Small intestine (tissue), 7 donors: ENCODE measurements at regions not wholly inside any gene's neighbourhood (a gene's known extent, or its start where the extent isn't known, plus 50 kb on each side); places are given as distances from the start of the nearest gene placed in this dataset.

Source experiments
- DNase-seq, 2 donors: peaks; one replicate each; pipeline versions ENCODE4 v3.0.0 to v3.0.0-alpha.2; 2013
- FAIRE-seq: peaks from 2 replicates; lab custom pipeline; 2012; peaks lifted over from hg19 to GRCh38; lab: Jason Lieb, UNC
- H3K27ac ChIP-seq, 3 donors: one replicate each; pipeline ENCODE4 v1.5.1; 2013; ENCODE audit warnings: low read length in 2 of 3, mild to moderate bottlenecking in 2 of 3, control low read depth in 1 of 3, inconsistent platforms in 1 of 3, low read depth in 1 of 3, moderate library complexity in 1 of 3
- H3K27me3 ChIP-seq, 3 donors: one replicate each; pipeline ENCODE4 v1.6.1; 2013; ENCODE audit warnings: low read length in 3 of 3, inconsistent platforms in 1 of 3; ENCODE audit not compliant: control insufficient read depth in 3 of 3, insufficient read depth in 3 of 3
- H3K36me3 ChIP-seq, 3 donors: one replicate each; pipeline ENCODE4 v1.6.1; 2013; ENCODE audit warnings: low read length in 3 of 3, inconsistent platforms in 1 of 3, low read depth in 1 of 3, mild to moderate bottlenecking in 1 of 3, moderate library complexity in 1 of 3; ENCODE audit not compliant: control insufficient read depth in 3 of 3, insufficient read depth in 2 of 3
- H3K4me1 ChIP-seq, 3 donors: one replicate each; pipeline ENCODE4 v1.6.1; 2013; ENCODE audit warnings: low read length in 2 of 3, inconsistent platforms in 1 of 3, low read depth in 1 of 3, mild to moderate bottlenecking in 1 of 3, moderate library complexity in 1 of 3; ENCODE audit not compliant: control insufficient read depth in 3 of 3, insufficient read depth in 2 of 3
- H3K4me3 ChIP-seq, 3 donors: one replicate each; pipeline ENCODE4 v1.5.1; 2013; ENCODE audit warnings: low read length in 3 of 3, control low read depth in 1 of 3, inconsistent platforms in 1 of 3, low read depth in 1 of 3, mild to moderate bottlenecking in 1 of 3, moderate library complexity in 1 of 3
- H3K9me3 ChIP-seq, 2 donors: one replicate each; pipeline ENCODE4 v1.6.1; 2013; ENCODE audit warnings: low read depth in 1 of 2, low read length in 1 of 2; ENCODE audit not compliant: control insufficient read depth in 2 of 2, insufficient read depth in 1 of 2
- WGBS, 3 donors: extraction: QIAGEN DNeasy Blood & Tissue Kit; methylation state at CpG; one replicate each; pipeline ENCODE4 v1.1.7; 2013; 5-methylcytosine and 5-hydroxymethylcytosine counted together
- donor health status: healthy with polysubstance abuse.
- donor health status: control.
- donor health status: control.
- donor health status: Bipolar disorder and iron deficiency.
- donor health status: healthy.

DNA sequence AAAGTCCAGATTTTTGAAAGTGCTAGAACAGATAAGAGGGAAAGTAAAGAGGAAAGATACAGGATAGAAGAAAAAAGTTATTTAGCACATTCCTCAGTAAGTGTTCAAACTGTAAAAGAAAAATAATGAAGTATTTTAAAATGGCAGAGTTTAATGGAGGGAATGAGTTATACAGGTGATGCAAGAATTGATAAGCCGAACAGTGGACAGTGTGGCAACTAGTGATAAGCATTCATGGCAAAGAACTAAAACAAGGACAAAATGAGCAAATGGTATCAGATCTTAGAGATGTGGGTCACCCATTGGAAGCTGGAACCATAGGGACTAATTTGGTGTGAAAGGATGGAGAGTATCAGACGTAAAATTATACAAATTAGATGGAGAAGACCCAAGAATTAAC, 622.9 kb upstream of the SGO1 start:
- Histone ChIP-seq H3K4me3 (no peak overlapping the region), H3K36me3 (no peaks in the 10 kb centered on the region), H3K27ac (no peak overlapping the region), H3K9me3 (no peaks in the 10 kb centered on the region), H3K4me1 (no peaks in the 10 kb centered on the region), H3K27me3 (no peaks in the 10 kb centered on the region)
- DNase-seq (no peak), FAIRE-seq (no peak)
- 88 to 92% (median 89%) methylated on average over 2 of the region's 2 CpGs for WGBS, 3 donors

- no peak for FAIRE-seq
- WGBS, 3 donors, result 38 to 51% (median 45%) methylated on average over 1 of the region's 1 CpG
- H3K9me3 ChIP-seq, result peaks cover 0 to 2% of the 10 kb centered on the region in 2 donors
Observed at GRCh38 chr3:20798666-20799065, 612.7 kb upstream of the SGO1 start.

DNA sequence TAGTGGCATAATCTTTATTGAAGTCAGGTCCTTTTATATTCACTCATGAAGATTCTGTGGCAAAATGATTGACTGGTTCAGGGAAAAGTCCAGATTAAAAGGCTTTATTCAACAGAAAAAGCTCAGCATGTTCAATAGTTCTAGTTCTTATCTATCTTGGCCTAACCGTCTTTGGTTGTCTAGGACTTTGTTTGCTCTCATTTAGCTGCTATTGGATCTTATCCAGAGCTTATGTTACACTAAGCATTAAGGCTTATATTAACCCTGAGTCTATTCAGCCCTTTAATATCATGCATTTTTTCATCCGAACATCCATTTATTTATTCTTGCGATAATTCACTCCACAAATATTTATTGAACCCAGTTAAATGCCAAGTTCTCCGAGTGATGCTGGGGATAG, 601.0 kb upstream of the SGO1 start:
- no peaks in the 10 kb centered on the region for H3K36me3 ChIP-seq

More at GRCh38 chr3:20798666-20799065, 612.7 kb upstream of the SGO1 start:
- H3K4me1 ChIP-seq, result no peaks in the 10 kb centered on the region
- no peaks in the 10 kb centered on the region for H3K27me3 ChIP-seq
- no peak overlapping the region for H3K4me3 ChIP-seq
- H3K36me3 ChIP-seq, result no peaks in the 10 kb centered on the region
- no peak overlapping the region for H3K27ac ChIP-seq
- no peak for DNase-seq

DNA sequence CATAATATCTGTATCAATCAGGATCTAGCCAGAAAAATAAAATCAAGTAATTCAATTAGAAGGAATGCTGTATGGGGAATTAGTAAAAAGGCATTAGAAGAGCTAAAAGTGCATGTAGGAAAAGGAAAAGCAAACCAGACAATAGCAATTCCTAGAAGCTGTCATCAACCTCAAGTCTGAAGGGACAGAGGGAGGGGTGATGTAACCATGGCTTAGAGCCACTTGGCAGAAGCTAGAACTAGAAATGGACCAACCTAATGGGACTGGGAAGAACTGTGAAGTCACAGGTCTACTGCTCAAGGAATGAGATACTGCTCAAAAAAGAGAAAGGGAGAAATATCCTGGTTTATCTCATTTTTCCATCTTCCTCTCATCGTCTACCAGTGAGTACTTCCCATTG, 590.7 kb upstream of the SGO1 start:
- FAIRE-seq, result no peak
- no peaks in the 10 kb centered on the region for H3K27me3 ChIP-seq
- no peaks in the 10 kb centered on the region for H3K4me1 ChIP-seq
- DNase-seq, result no peak
- no peak overlapping the region for H3K27ac ChIP-seq
- H3K9me3 ChIP-seq, result peaks cover 0 to 14% of the 10 kb centered on the region in 2 donors
- H3K36me3 ChIP-seq, result no peaks in the 10 kb centered on the region
- 68 to 74% (median 70%) methylated on average over 1 of the region's 1 CpG for WGBS, 3 donors
- H3K4me3 ChIP-seq, result no peak overlapping the region

More for the DNA sequence above, 601.0 kb upstream of the SGO1 start:
- no peaks in the 10 kb centered on the region for H3K4me1 ChIP-seq
- 24 to 68% (median 45%) methylated on average over 4 of the region's 4 CpGs for WGBS, 3 donors
- H3K27me3 ChIP-seq, result no peaks in the 10 kb centered on the region
- no peak overlapping the region for H3K4me3 ChIP-seq
- DNase-seq, result no peak
- FAIRE-seq, result no peak
- H3K27ac ChIP-seq, result no peak overlapping the region
- H3K9me3 ChIP-seq, result peaks cover 0 to 12% of the 10 kb centered on the region in 2 donors

DNA sequence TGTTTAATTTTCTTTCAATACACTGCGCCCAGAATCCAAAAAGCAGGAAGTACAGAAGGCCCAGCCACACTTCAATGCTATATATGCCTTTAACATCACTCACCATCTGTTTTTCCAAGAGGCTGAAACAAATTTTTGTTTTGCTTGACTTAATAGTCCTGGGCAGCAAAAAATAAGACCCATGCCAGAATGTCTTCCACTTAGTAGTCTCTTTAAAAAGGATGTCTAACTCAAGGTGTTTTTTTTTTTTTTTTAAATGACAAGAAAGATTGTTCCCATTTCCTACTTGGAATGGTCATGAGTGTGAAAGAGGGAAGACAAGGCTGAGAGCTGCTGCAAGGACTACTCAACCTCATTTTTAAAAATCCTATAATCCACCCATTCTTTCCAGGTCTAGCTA, 590.3 kb upstream of the SGO1 start:
- 0 to 46% (median 3%) methylated on average over 1 of the region's 1 CpG for WGBS, 3 donors

GRCh38 chr3:20773320-20773984, 587.4 kb upstream of the SGO1 start:
- DNase-seq (no peak), FAIRE-seq (no peak)
- Histone ChIP-seq H3K9me3 (no peaks in the 10 kb centered on the region), H3K36me3 (no peaks in the 10 kb centered on the region), H3K4me1 (no peaks in the 10 kb centered on the region), H3K4me3 (no peak overlapping the region), H3K27me3 (no peaks in the 10 kb centered on the region), H3K27ac (no peak overlapping the region)
- 71 to 82% (median 71%) methylated on average over 5 of the region's 5 CpGs for WGBS, 3 donors

More for the DNA sequence above, 590.3 kb upstream of the SGO1 start:
- Histone ChIP-seq H3K9me3 (peaks cover 0 to 14% of the 10 kb centered on the region in 2 donors), H3K4me3 (no peak overlapping the region), H3K4me1 (no peaks in the 10 kb centered on the region), H3K27me3 (no peaks in the 10 kb centered on the region), H3K27ac (no peak overlapping the region), H3K36me3 (no peaks in the 10 kb centered on the region)
- DNase-seq, result no peak
- no peak for FAIRE-seq

DNA sequence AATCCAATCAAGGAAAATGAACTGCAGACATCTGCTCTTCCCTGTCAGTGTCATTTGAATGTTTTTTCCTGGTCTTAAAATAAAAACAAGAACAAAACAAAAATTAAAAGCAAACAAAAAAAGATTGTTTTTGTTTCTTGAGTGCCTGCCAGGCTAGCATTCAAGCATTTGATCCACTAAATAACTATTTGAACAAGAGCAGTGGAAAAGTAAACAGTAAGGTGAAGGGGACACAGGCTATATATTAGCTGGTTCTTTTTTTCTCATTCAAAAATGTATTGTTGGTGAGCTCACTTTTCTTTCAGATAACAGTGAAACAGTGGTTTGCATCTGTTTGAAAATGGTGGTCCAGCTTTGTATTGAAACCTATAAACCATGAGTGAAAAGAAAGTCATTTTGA, 586.9 kb upstream of the SGO1 start:
- H3K4me1 ChIP-seq, result no peaks in the 10 kb centered on the region
- H3K4me3 ChIP-seq, result no peak overlapping the region
- H3K27me3 ChIP-seq, result no peaks in the 10 kb centered on the region
- no peaks in the 10 kb centered on the region for H3K36me3 ChIP-seq
- no peak overlapping the region for H3K27ac ChIP-seq
- DNase-seq (no peak), FAIRE-seq (no peak)
- H3K9me3 ChIP-seq, result no peaks in the 10 kb centered on the region

DNA sequence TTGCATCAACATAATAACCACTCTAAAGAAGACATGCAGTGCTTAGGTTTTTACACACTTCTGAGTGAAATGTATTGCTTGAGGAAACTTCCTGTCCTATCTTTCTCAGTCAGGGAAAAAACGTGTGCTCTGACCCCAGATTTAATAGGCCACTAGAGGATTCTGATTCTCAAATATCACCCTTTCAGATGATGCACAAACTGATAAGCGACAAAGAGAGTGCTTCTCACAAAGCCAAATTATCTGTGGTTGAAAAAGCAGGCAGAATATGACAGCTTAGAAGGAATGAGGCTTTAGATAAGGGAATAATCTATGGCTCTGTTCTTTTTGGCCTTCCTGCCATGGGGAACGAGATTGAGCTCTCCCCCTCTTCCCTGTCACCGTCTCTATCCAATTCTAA, 583.4 kb upstream of the SGO1 start:
- no peaks in the 10 kb centered on the region for H3K36me3 ChIP-seq
- no peaks in the 10 kb centered on the region for H3K9me3 ChIP-seq
- H3K27ac ChIP-seq, result no peak overlapping the region
- H3K4me1 ChIP-seq, result no peaks in the 10 kb centered on the region
- FAIRE-seq, result no peak
- no peak overlapping the region for H3K4me3 ChIP-seq
- 51 to 56% (median 51%) methylated on average over 4 of the region's 4 CpGs for WGBS, 3 donors
- DNase-seq, result no peak
- H3K27me3 ChIP-seq, result no peaks in the 10 kb centered on the region

DNA sequence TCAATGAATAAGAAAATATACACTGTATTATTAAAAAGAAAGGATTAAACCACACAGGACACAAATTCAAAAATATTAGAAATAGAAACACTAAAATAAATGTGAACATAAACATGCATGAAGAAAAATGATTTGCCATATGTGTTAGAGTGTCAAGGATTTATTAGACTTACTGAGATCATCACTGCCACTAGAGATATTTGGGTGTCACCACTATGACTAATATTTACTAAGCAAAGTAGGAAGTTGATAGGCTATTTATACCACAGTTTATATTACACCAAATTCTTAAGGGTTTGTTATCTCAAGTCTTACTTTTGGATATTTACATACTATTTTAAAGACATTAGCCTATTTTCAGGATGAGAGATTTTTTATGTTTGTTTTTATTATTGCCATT, 575.0 kb upstream of the SGO1 start:
- no peak overlapping the region for H3K27ac ChIP-seq
- H3K27me3 ChIP-seq, result no peaks in the 10 kb centered on the region
- H3K4me1 ChIP-seq, result no peaks in the 10 kb centered on the region
- DNase-seq (no peak), FAIRE-seq (no peak)
- no peaks in the 10 kb centered on the region for H3K36me3 ChIP-seq
- no peak overlapping the region for H3K4me3 ChIP-seq
- H3K9me3 ChIP-seq, result no peaks in the 10 kb centered on the region
